Hematopoietic multipotent progenitor cell treated with erythropoietin and hydrocortisone succinate and interleukin-3 and kit ligand, for 6 days (in vitro differentiated cells): ENCODE measurements at regions not wholly inside any gene's neighbourhood (a gene's known extent, or its start where the extent isn't known, plus 50 kb on each side); places are given as distances from the start of the nearest gene placed in this dataset.
"Not testable (repeated sequence)": the region's sequence is repeated elsewhere in the genome, so short reads cannot be mapped to it uniquely, and the experiment has no call there.

Source experiments
- DNase-seq: peaks from one replicate; pipeline ENCODE4 v3.0.0-alpha.2; 2015

GRCh38 chr13:86426437-86426836, 627.2 kb upstream of the SLITRK6 start:
- no peak for DNase-seq

GRCh38 chr13:86429756-86430155, 630.5 kb upstream of the SLITRK6 start:
- no peak for DNase-seq

- no peak for DNase-seq
These were observed 638.8 kb upstream of the SLITRK6 start for GRCh38 chr13:86438034-86438433.

- DNase-seq = no peak
These were observed 646.0 kb upstream of the SLITRK6 start for GRCh38 chr13:86445206-86445605.

- no peak for DNase-seq
These were observed 646.5 kb upstream of the SLITRK6 start for GRCh38 chr13:86445672-86446071.

GRCh38 chr13:86446311-86446710, 647.1 kb upstream of the SLITRK6 start:
- DNase-seq = no peak

GRCh38 chr13:86447479-86447878, 648.3 kb upstream of the SLITRK6 start:
- DNase-seq = no peak

GRCh38 chr13:86462011-86462410, 662.8 kb upstream of the SLITRK6 start:
- DNase-seq = no peak

GRCh38 chr13:86464193-86464592, 665.0 kb upstream of the SLITRK6 start:
- no peak for DNase-seq

- DNase-seq = no peak
These were observed 675.8 kb upstream of the SLITRK6 start for GRCh38 chr13:86474971-86475370.

- DNase-seq = no peak
These were observed 677.4 kb upstream of the SLITRK6 start for GRCh38 chr13:86476656-86477055.

- DNase-seq = no peak
These were observed 687.4 kb upstream of the SLITRK6 start for GRCh38 chr13:86486582-86486981.

GRCh38 chr13:86491121-86491520, 691.9 kb upstream of the SLITRK6 start:
- DNase-seq = no peak

GRCh38 chr13:86501931-86502330, 702.7 kb upstream of the SLITRK6 start:
- not testable (repeated sequence) for DNase-seq

- no peak for DNase-seq
These were observed 711.6 kb upstream of the SLITRK6 start for GRCh38 chr13:86510792-86511191.

GRCh38 chr13:86541461-86541860, 742.2 kb upstream of the SLITRK6 start:
- DNase-seq = no peak

GRCh38 chr13:86554066-86554465, 754.8 kb upstream of the SLITRK6 start:
- DNase-seq = no peak

GRCh38 chr13:86559901-86560300, 760.7 kb upstream of the SLITRK6 start:
- no peak for DNase-seq

GRCh38 chr13:86562866-86563265, 763.6 kb upstream of the SLITRK6 start:
- DNase-seq = no peak

GRCh38 chr13:86563308-86563707, 764.1 kb upstream of the SLITRK6 start:
- no peak for DNase-seq

- DNase-seq = no peak
These were observed 767.9 kb upstream of the SLITRK6 start for GRCh38 chr13:86567119-86567518.

- DNase-seq = no peak
These were observed 769.9 kb upstream of the SLITRK6 start for GRCh38 chr13:86569119-86569518.

GRCh38 chr13:86569974-86570373, 770.8 kb upstream of the SLITRK6 start:
- no peak for DNase-seq

- DNase-seq = no peak
These were observed 772.9 kb upstream of the SLITRK6 start for GRCh38 chr13:86572115-86572514.

- DNase-seq = no peak
These were observed 780.4 kb upstream of the SLITRK6 start for GRCh38 chr13:86579662-86580061.

GRCh38 chr13:86581706-86582105, 782.5 kb upstream of the SLITRK6 start:
- no peak for DNase-seq
